WTC11 (cell line): ENCODE measurements at regions not wholly inside any gene's neighbourhood (a gene's known extent, or its start where the extent isn't known, plus 50 kb on each side); places are given as distances from the start of the nearest gene placed in this dataset.

Experiments
- ATF3 ChIP-seq: sonication (generic); formaldehyde crosslinking; conservative IDR thresholded peaks from 2 replicates; pipeline ENCODE4 v1.8.1; 2022; ENCODE audit warnings: mild to moderate bottlenecking, missing genetic modification reagents
- CTCF ChIP-seq: fragments of 200-600 bp; IDR thresholded peaks from 2 replicates; pipeline ENCODE4 v1.8.0; 2022; ENCODE audit warnings: antibody characterized with exemption
- EMX1 ChIP-seq: fragments of 250-450 bp; sonication (Bioruptor Pico); IDR thresholded peaks from 2 replicates; pipeline ENCODE4 v1.8.0; 2021; ENCODE audit warnings: mild to moderate bottlenecking
- MAX ChIP-seq: sonication (generic); formaldehyde crosslinking; IDR thresholded peaks from 2 replicates; pipeline ENCODE4 v1.8.0; 2022; ENCODE audit warnings: mild to moderate bottlenecking, missing genetic modification reagents
- NFE2L1 ChIP-seq: sonication (generic); formaldehyde crosslinking; IDR thresholded peaks from 2 replicates; pipeline ENCODE4 v1.8.1; 2023; ENCODE audit warnings: missing genetic modification reagents
- TEAD4 ChIP-seq: sonication (generic); formaldehyde crosslinking; IDR thresholded peaks from 2 replicates; pipeline ENCODE4 v1.8.0; 2022; ENCODE audit warnings: mild to moderate bottlenecking, missing genetic modification reagents
- ZBTB21 ChIP-seq: sonication (generic); formaldehyde crosslinking; IDR thresholded peaks from 2 replicates; pipeline ENCODE4 v1.8.1; 2023; ENCODE audit warnings: mild to moderate bottlenecking, missing genetic modification reagents, borderline replicate concordance

GRCh38 chr3:13149330-13150108, 76.3 kb upstream of the IQSEC1 start:
- TF ChIP-seq EMX1 (CRISPR knock-in tag) (no peak), ZBTB21 (CRISPR knock-in tag) (no peak), ATF3 (CRISPR knock-in tag) (no peak), CTCF (no peak), MAX (CRISPR knock-in tag) (no peak), TEAD4 (CRISPR knock-in tag) (no peak), NFE2L1 (CRISPR knock-in tag) (no peak)
